ENCODE measurements at regions not wholly inside any gene's neighbourhood (a gene's known extent, or its start where the extent isn't known, plus 50 kb on each side); places are given as distances from the start of the nearest gene placed in this dataset.

DNA sequence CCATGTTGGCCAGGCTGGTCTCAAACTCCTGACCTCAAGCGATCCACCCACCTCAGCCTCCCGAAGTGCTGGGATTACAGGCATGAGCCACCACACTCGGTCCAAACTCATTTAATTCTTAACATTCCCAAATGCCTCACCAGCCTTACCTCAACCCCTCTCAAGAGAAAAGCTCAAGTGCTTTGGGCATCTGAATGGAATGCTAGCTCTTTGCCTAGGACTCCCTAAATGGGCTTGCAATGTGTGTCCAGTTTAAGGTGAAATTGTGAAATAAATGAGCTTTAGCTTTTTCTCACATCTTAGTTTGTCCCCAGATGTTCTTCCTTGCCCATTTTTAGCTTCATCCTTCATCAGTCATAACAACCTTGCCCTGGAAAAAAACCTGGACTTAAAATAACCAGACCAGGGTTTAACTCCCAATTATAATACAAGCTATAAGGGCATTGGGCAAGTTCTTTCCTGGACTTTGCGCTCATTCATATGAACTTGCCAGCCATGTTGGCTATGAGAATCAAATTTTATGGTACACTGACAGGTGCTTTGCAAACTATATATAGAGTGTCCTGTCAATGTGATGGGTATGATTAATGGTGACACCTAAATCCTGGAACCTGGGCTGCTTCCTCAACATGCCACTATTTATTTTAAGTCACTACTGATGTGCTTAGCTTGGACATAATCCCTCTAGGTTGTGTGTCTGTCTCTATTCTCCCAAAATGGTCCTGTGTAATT is 95.1 kb upstream of the SERPINE2 start:
- TF ChIP-seq, protein P1, sequence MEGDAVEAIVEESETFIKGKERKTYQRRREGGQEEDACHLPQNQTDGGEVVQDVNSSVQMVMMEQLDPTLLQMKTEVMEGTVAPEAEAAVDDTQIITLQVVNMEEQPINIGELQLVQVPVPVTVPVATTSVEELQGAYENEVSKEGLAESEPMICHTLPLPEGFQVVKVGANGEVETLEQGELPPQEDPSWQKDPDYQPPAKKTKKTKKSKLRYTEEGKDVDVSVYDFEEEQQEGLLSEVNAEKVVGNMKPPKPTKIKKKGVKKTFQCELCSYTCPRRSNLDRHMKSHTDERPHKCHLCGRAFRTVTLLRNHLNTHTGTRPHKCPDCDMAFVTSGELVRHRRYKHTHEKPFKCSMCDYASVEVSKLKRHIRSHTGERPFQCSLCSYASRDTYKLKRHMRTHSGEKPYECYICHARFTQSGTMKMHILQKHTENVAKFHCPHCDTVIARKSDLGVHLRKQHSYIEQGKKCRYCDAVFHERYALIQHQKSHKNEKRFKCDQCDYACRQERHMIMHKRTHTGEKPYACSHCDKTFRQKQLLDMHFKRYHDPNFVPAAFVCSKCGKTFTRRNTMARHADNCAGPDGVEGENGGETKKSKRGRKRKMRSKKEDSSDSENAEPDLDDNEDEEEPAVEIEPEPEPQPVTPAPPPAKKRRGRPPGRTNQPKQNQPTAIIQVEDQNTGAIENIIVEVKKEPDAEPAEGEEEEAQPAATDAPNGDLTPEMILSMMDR (IDR thresholded peaks at IDR 0.05; ENCODE audit: low read length) = no peak
- no peak for TF ChIP-seq EZH2 (IDR thresholded peaks at IDR 0.05; ENCODE audit: borderline replicate concordance, low read length)

All from OCI-LY1 (cell line).